ENCODE measurements at regions not wholly inside any gene's neighbourhood (a gene's known extent, or its start where the extent isn't known, plus 50 kb on each side); places are given as distances from the start of the nearest gene placed in this dataset.

DNA sequence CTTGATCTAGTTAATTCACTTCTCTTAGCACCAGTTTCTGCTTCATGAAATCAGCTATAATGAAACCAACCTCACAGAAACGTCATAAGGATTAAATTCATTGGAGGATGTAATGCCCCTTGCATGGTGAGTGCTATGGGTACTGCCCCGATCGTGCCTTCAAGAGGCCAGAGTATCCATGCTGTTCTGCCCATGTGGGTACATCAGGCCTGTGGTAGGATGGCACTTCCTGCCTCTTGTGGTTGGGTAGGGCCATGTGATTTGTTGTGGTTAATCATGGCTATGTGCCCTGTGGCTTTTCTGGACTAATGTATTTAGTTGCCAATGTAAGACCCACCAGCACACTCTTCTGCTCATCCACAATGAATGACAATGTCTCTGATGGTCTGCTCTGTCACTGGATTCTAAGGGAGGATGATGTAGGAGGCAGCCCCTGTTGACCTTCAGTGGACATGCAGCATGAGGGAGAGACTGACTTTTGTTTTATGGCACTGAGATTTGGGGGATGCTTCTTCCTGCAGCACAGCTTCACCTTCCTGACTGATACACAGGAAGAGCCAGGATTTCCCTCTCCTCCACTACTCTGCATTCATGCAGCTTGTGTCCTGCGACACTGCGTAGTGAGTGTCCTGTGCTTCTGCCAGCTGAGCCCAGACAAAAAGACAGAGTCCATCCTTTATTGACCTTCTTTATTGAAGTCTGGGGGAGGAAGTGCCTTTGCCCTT is 66.2 kb downstream of the DHCR7 start:
- TF ChIP-seq, protein P1, sequence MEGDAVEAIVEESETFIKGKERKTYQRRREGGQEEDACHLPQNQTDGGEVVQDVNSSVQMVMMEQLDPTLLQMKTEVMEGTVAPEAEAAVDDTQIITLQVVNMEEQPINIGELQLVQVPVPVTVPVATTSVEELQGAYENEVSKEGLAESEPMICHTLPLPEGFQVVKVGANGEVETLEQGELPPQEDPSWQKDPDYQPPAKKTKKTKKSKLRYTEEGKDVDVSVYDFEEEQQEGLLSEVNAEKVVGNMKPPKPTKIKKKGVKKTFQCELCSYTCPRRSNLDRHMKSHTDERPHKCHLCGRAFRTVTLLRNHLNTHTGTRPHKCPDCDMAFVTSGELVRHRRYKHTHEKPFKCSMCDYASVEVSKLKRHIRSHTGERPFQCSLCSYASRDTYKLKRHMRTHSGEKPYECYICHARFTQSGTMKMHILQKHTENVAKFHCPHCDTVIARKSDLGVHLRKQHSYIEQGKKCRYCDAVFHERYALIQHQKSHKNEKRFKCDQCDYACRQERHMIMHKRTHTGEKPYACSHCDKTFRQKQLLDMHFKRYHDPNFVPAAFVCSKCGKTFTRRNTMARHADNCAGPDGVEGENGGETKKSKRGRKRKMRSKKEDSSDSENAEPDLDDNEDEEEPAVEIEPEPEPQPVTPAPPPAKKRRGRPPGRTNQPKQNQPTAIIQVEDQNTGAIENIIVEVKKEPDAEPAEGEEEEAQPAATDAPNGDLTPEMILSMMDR (IDR thresholded peaks at IDR 0.05 in 4 of 5, conservative IDR thresholded peaks at IDR 0.05 in 1 of 5), result no peak
- no peak for TF ChIP-seq POLR2A (IDR thresholded peaks at IDR 0.05)
